ENCODE measurements at regions not wholly inside any gene's neighbourhood (a gene's known extent, or its start where the extent isn't known, plus 50 kb on each side); places are given as distances from the start of the nearest gene placed in this dataset.

DNA sequence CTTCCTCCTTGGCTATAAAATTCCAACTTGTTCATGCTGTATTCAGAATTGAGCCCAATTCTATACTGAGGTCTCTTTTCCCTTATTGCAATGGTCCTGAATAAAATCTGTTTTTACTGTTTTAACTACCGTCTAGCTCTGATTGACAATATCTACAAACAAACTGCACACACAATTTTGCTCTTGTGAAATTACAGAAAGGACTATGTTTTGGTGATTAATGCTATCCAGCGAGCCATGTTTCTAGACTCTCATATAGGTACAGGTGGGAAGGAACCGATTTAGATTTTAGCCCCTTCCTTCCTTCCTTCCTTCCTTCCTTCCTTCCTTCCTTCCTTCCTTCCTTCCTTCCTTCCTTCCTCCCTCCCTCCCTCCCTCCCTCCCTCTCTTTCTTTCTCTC is 254.4 kb downstream of the SLC4A3 start:
- no peak overlapping the region for H3K4me3 ChIP-seq (ENCODE audit: low read depth, low read length)
- TF ChIP-seq CTCF (IDR thresholded peaks at IDR 0.05; ENCODE audit: borderline replicate concordance, insufficient read depth, low read depth, low read length), result no peak

DNA sequence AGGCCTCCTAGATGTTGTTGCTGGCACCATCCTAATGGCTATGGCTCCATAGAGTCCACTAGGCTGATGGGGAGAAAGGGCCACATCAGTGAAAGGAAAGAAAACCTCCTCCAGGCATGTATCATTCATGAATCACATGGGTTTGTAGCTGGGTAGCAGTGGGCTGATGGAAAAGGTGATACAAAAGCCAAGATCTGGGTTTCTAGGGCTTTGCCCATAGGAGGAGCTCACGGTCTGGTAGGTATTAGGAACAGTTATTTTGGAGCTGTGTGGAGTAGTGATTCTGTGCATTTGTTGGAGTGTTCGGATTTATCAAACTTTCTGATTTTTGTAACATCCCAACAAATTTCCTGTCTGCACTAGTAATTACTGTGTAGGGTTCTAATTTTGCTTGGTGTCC is 259.2 kb downstream of the SLC4A3 start:
- no peak overlapping the region for H3K4me3 ChIP-seq (ENCODE audit: low read depth, low read length)
- TF ChIP-seq CTCF (IDR thresholded peaks at IDR 0.05; ENCODE audit: borderline replicate concordance, insufficient read depth, low read depth, low read length), result no peak

GRCh38 chr2:219887870-219888269 is 260.4 kb downstream of the SLC4A3 start:
- no peak overlapping the region for H3K4me3 ChIP-seq (ENCODE audit: low read depth, low read length)
- no peak for TF ChIP-seq CTCF (IDR thresholded peaks at IDR 0.05; ENCODE audit: borderline replicate concordance, insufficient read depth, low read depth, low read length)

GRCh38 chr2:219893541-219893940 is 266.1 kb downstream of the SLC4A3 start:
- no peak for TF ChIP-seq CTCF (IDR thresholded peaks at IDR 0.05; ENCODE audit: borderline replicate concordance, insufficient read depth, low read depth, low read length)
- no peak overlapping the region for H3K4me3 ChIP-seq (ENCODE audit: low read depth, low read length)

- TF ChIP-seq CTCF (IDR thresholded peaks at IDR 0.05; ENCODE audit: borderline replicate concordance, insufficient read depth, low read depth, low read length), result no peak
- no peak overlapping the region for H3K4me3 ChIP-seq (ENCODE audit: low read depth, low read length)
These were observed 270.0 kb downstream of the SLC4A3 start for GRCh38 chr2:219897456-219897855.

- no peak for TF ChIP-seq CTCF (IDR thresholded peaks at IDR 0.05; ENCODE audit: borderline replicate concordance, insufficient read depth, low read depth, low read length)
- H3K4me3 ChIP-seq (ENCODE audit: low read depth, low read length), result no peak overlapping the region
These were observed 273.7 kb downstream of the SLC4A3 start for GRCh38 chr2:219901155-219901554.

GRCh38 chr2:219902891-219903552 is 275.6 kb downstream of the SLC4A3 start:
- TF ChIP-seq CTCF (IDR thresholded peaks at IDR 0.05; ENCODE audit: borderline replicate concordance, insufficient read depth, low read depth, low read length), result no peak
- no peak overlapping the region for H3K4me3 ChIP-seq (ENCODE audit: low read depth, low read length)

Measured in GM12875 (cell line).